Brain microvascular endothelial cell (primary cell): ENCODE measurements at regions not wholly inside any gene's neighbourhood (a gene's known extent, or its start where the extent isn't known, plus 50 kb on each side); places are given as distances from the start of the nearest gene placed in this dataset.

Source experiments
- DNase-seq: peaks from one replicate; pipeline ENCODE4 v3.0.0-alpha.2; 2020
- H3K27ac ChIP-seq: fragments of 250-450 bp; sonication (Bioruptor Pico); 2 replicates; pipeline ENCODE4 v1.5.1; 2020; ENCODE audit warnings: mild to moderate bottlenecking, moderate library complexity
- H3K27me3 ChIP-seq: fragments of 250-450 bp; sonication (Bioruptor Pico); replicated peaks from 2 replicates; pipeline ENCODE4 v1.5.1; 2020; ENCODE audit warnings: mild to moderate bottlenecking
- H3K36me3 ChIP-seq: fragments of 250-450 bp; sonication (Bioruptor Pico); replicated peaks from 2 replicates; pipeline ENCODE4 v1.5.1; 2020; ENCODE audit warnings: mild to moderate bottlenecking
- H3K4me3 ChIP-seq: 2 replicates; pipeline ENCODE4 v1.5.1; 2011; ENCODE audit warnings: low read depth, mild to moderate bottlenecking, control low read depth, low read length, moderate library complexity
- in situ Hi-C: cut with HindIII; loops from 2 replicates; pipeline ENCODE4 v1.10.0; 2017; ENCODE audit warnings: low sequenced_read_pairs, low pct_ligation_motif_present
- TF ChIP-seq, protein P1 (sequence below): IDR thresholded peaks from 2 replicates; pipeline ENCODE4 v1.5.1; 2011; ENCODE audit warnings: low read depth, mild to moderate bottlenecking, moderate library complexity, low read length, control low read depth, inconsistent platforms; ENCODE audit errors: missing control alignments

- no peak for DNase-seq
- in situ Hi-C loops: no loop called here
- Histone ChIP-seq H3K27ac (no peak overlapping the region), H3K36me3 (no peaks in the 10 kb centered on the region), H3K4me3 (no peak overlapping the region), H3K27me3 (no peaks in the 10 kb centered on the region)
- TF ChIP-seq, protein P1, sequence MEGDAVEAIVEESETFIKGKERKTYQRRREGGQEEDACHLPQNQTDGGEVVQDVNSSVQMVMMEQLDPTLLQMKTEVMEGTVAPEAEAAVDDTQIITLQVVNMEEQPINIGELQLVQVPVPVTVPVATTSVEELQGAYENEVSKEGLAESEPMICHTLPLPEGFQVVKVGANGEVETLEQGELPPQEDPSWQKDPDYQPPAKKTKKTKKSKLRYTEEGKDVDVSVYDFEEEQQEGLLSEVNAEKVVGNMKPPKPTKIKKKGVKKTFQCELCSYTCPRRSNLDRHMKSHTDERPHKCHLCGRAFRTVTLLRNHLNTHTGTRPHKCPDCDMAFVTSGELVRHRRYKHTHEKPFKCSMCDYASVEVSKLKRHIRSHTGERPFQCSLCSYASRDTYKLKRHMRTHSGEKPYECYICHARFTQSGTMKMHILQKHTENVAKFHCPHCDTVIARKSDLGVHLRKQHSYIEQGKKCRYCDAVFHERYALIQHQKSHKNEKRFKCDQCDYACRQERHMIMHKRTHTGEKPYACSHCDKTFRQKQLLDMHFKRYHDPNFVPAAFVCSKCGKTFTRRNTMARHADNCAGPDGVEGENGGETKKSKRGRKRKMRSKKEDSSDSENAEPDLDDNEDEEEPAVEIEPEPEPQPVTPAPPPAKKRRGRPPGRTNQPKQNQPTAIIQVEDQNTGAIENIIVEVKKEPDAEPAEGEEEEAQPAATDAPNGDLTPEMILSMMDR: no peak
Measured at GRCh38 chr13:106656186-106656585, 88.2 kb upstream of the ARGLU1 start.

GRCh38 chr13:106651442-106651841 is 83.5 kb upstream of the ARGLU1 start:
- no peaks in the 10 kb centered on the region for H3K27me3 ChIP-seq
- no peaks in the 10 kb centered on the region for H3K36me3 ChIP-seq
- DNase-seq: no peak
- no peak overlapping the region for H3K27ac ChIP-seq
- in situ Hi-C loops: no loop called here
- TF ChIP-seq, protein P1: no peak
- H3K4me3 ChIP-seq: no peak overlapping the region

DNA sequence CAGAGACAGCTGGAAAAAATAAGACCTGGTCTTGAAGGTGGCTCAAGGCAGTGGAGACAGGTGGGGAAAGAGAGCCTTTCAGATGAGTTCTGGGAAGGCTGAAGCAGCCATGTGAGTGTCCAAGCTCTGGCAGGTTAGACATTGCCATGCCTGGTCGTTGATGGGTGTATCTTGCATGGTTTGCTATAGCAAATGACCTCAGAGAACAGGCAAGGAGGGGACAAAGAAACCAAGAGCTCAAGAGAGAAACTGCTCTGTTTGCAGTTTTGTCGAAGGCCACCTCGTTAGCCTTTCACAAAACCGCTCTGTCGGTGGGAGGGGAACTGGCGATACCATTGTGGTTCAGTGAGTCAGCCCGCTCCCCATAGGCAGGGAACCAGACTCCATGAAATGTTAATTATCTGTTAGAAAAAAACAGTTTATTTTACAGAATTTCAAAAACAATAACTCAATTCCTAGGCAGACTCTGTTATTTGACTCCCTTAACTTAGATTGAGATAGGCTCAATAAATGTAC is 82.8 kb upstream of the ARGLU1 start:
- in situ Hi-C loops: no loop called here
- Histone ChIP-seq H3K36me3 (no peaks in the 10 kb centered on the region), H3K27ac (no peak overlapping the region), H3K27me3 (no peaks in the 10 kb centered on the region), H3K4me3 (no peak overlapping the region)
- no peak for DNase-seq
- TF ChIP-seq, protein P1: no peak

DNA sequence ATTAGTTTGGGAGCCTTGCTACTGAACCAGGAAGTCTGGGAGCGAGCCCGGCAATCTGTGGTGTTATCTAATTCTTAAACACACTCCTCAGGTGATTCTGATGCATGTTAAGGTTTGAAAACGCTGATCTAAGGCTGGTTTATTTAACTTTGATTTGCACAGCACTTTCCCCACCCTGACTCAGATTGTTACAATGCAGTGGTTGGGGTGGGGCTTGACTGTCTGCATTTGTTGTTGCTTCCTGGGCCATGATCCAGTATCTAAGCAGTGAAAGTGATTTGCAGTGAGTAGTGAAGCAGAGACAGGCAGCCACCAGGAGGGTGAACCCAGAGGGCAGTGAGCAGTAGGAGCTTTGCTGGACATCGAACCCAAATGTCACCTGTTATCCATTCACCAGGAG is 81.6 kb upstream of the ARGLU1 start:
- DNase-seq: peak; percentile 31
- TF ChIP-seq, protein P1: no peak
- in situ Hi-C loops: no loop called here
- no peak overlapping the region for H3K27ac ChIP-seq
- no peaks in the 10 kb centered on the region for H3K27me3 ChIP-seq
- no peaks in the 10 kb centered on the region for H3K36me3 ChIP-seq
- no peak overlapping the region for H3K4me3 ChIP-seq

GRCh38 chr13:106640515-106640914 is 72.6 kb upstream of the ARGLU1 start:
- TF ChIP-seq, protein P1: no peak
- no peaks in the 10 kb centered on the region for H3K36me3 ChIP-seq
- DNase-seq: no peak
- in situ Hi-C loops: no loop called here
- H3K27me3 ChIP-seq: no peaks in the 10 kb centered on the region
- no peak overlapping the region for H3K4me3 ChIP-seq
- H3K27ac ChIP-seq: no peak overlapping the region

- H3K4me3 ChIP-seq: no peak overlapping the region
- H3K27me3 ChIP-seq: no peaks in the 10 kb centered on the region
- TF ChIP-seq, protein P1: no peak
- no peaks in the 10 kb centered on the region for H3K36me3 ChIP-seq
- in situ Hi-C loops: no loop called here
- DNase-seq: no peak
- H3K27ac ChIP-seq: no peak overlapping the region
Measured at GRCh38 chr13:106637519-106637918, 69.6 kb upstream of the ARGLU1 start.
